PC-9 (cell line): ENCODE measurements at regions not wholly inside any gene's neighbourhood (a gene's known extent, or its start where the extent isn't known, plus 50 kb on each side); places are given as distances from the start of the nearest gene placed in this dataset.

Experiments
- BruUV-seq: library from RNA; stranded (reverse); fragments of 400-500 nt; replicated peaks from 2 replicates; lab custom pipeline; 2021; lab: Mats Ljungman, UMichigan
- CTCF ChIA-PET: fragments of 300-600 bp; sonication (Branson Sonifier 250); formaldehyde crosslinking; loops from one replicate; lab custom pipeline; 2022; ENCODE audit warnings: antibody characterized with exemption; lab: Charles Lee
- POLR2A ChIA-PET: fragments of 300-600 bp; sonication (Branson Sonifier 250); formaldehyde crosslinking; loops from one replicate; lab custom pipeline; 2022; ENCODE audit warnings: antibody characterized with exemption; ENCODE audit not compliant: unreplicated experiment; lab: Charles Lee
- DNase-seq, 2 experiments: peaks; one replicate each; pipeline versions ENCODE4 v3.0.0 to v3.0.0-alpha.2; 2015 to 2022; ENCODE audit warnings: mixed read lengths in 1 of 2
- H2AFZ ChIP-seq: fragments of 200-600 bp; sonication (generic); 2 replicates; pipeline ENCODE4 v1.8.1; 2017; ENCODE audit warnings: antibody characterized with exemption
- H3F3A ChIP-seq: fragments of 200-600 bp; sonication (generic); 2 replicates; pipeline ENCODE4 v1.8.1; 2017; ENCODE audit warnings: antibody characterized with exemption, mild to moderate bottlenecking, low read depth; ENCODE audit not compliant: insufficient read depth
- H3K27ac ChIP-seq: fragments of 200-600 bp; sonication (generic); 2 replicates; pipeline ENCODE4 v1.6.1; 2016; ENCODE audit warnings: mixed run types
- H3K27me3 ChIP-seq: fragments of 200-600 bp; sonication (generic); 2 replicates; pipeline ENCODE4 v1.6.1; 2016; ENCODE audit warnings: low read depth, mixed run types; ENCODE audit not compliant: insufficient read depth
- H3K36me3 ChIP-seq: fragments of 200-600 bp; sonication (generic); 2 replicates; pipeline ENCODE4 v1.6.1; 2016; ENCODE audit warnings: low read depth, mixed run types
- H3K4me1 ChIP-seq: fragments of 200-600 bp; sonication (generic); replicated peaks from 2 replicates; pipeline ENCODE4 v1.6.1; 2016; ENCODE audit warnings: mixed run types; ENCODE audit not compliant: insufficient read depth
- H3K4me2 ChIP-seq: fragments of 200-600 bp; sonication (generic); 2 replicates; pipeline ENCODE4 v1.6.1; 2017; ENCODE audit warnings: mixed run types
- H3K4me3 ChIP-seq: fragments of 200-600 bp; sonication (generic); 2 replicates; pipeline ENCODE4 v1.6.1; 2016; ENCODE audit warnings: mixed run types
- H3K79me2 ChIP-seq: fragments of 200-600 bp; sonication (generic); 2 replicates; pipeline ENCODE4 v1.6.1; 2017; ENCODE audit warnings: low read depth, mixed run types
- H3K9me2 ChIP-seq: fragments of 200-600 bp; sonication (generic); 2 replicates; pipeline ENCODE4 v1.8.1; 2017; ENCODE audit warnings: mild to moderate bottlenecking; ENCODE audit not compliant: insufficient read depth
- H3K9me3 ChIP-seq: fragments of 200-600 bp; sonication (generic); 2 replicates; pipeline ENCODE4 v1.8.1; 2016; ENCODE audit warnings: low read depth; ENCODE audit not compliant: insufficient read depth
- H4K20me1 ChIP-seq: fragments of 200-600 bp; sonication (generic); 2 replicates; pipeline ENCODE4 v1.8.1; 2017; ENCODE audit not compliant: insufficient read depth
- CTCF ChIP-seq: fragments of 200-600 bp; sonication (generic); conservative IDR thresholded peaks from 2 replicates; pipeline ENCODE4 v1.6.1; 2017; ENCODE audit warnings: mixed run types, antibody characterized with exemption, mild to moderate bottlenecking, moderate library complexity
- EZH2 ChIP-seq: fragments of 200-600 bp; sonication (generic); IDR thresholded peaks from 2 replicates; pipeline ENCODE4 v1.8.0; 2017; ENCODE audit warnings: antibody characterized with exemption, low read depth
- intact Hi-C: fragments of 100-400 bp; cut with micrococcal nuclease; formaldehyde crosslinking; loops from one replicate; pipeline ENCODE4 v1.10.0; 2022; ENCODE audit not compliant: unreplicated experiment

- Histone ChIP-seq H3K27me3 (no peaks in the 10 kb centered on the region), H3K36me3 (no peaks in the 10 kb centered on the region), H4K20me1 (no peaks in the 10 kb centered on the region), H3K79me2 (no peaks in the 10 kb centered on the region), H2AFZ (no peak overlapping the region), H3K4me3 (no peak overlapping the region), H3K9me3 (no peaks in the 10 kb centered on the region), H3K4me1 (peaks cover 22% of the 10 kb centered on the region), H3K4me2 (no peak overlapping the region), H3F3A (peaks cover 12% of the 10 kb centered on the region), H3K9me2 (no peaks in the 10 kb centered on the region), H3K27ac (no peak overlapping the region)
- POLR2A ChIA-PET = no interaction called here
- intact Hi-C loops = no loop called here
- BruUV-seq = no TSS peak
- TF ChIP-seq CTCF = no peak
- no peak for TF ChIP-seq EZH2
- DNase-seq = no peak
- CTCF ChIA-PET = no interaction called here
Measured at GRCh38 chr4:41329361-41329760, 72.6 kb downstream of the UCHL1 start.

- TF ChIP-seq CTCF (no peak), EZH2 (no peak)
- no peaks in the 10 kb centered on the region for H3K9me2 ChIP-seq
- no peak overlapping the region for H3K4me2 ChIP-seq
- no peaks in the 10 kb centered on the region for H3K79me2 ChIP-seq
- no peak overlapping the region for H3K4me3 ChIP-seq
- ChIA-PET POLR2A (no interaction called here), CTCF (no interaction called here)
- H3K36me3 ChIP-seq = no peaks in the 10 kb centered on the region
- no peaks in the 10 kb centered on the region for H4K20me1 ChIP-seq
- peaks cover 31% of the 10 kb centered on the region for H3K4me1 ChIP-seq
- peaks cover 19% of the 10 kb centered on the region for H3F3A ChIP-seq
- no peaks in the 10 kb centered on the region for H3K27me3 ChIP-seq
- H3K27ac ChIP-seq = no peak overlapping the region
- DNase-seq = no peak
- no TSS peak for BruUV-seq
- no peaks in the 10 kb centered on the region for H3K9me3 ChIP-seq
- H2AFZ ChIP-seq = no peak overlapping the region
- intact Hi-C loops = no loop called here
Measured at GRCh38 chr4:41331224-41331623, 74.5 kb downstream of the UCHL1 start.

- Histone ChIP-seq H3K79me2 (no peaks in the 10 kb centered on the region), H3K4me3 (no peak overlapping the region), H3F3A (peaks cover 19% of the 10 kb centered on the region), H3K9me2 (no peaks in the 10 kb centered on the region), H3K9me3 (no peaks in the 10 kb centered on the region), H3K4me2 (no peak overlapping the region), H3K4me1 (peaks cover 31% of the 10 kb centered on the region), H2AFZ (no peak overlapping the region), H3K27ac (no peak overlapping the region), H4K20me1 (no peaks in the 10 kb centered on the region), H3K36me3 (no peaks in the 10 kb centered on the region), H3K27me3 (no peaks in the 10 kb centered on the region)
- TF ChIP-seq EZH2 (no peak), CTCF (no peak)
- POLR2A ChIA-PET = no interaction called here
- BruUV-seq = no TSS peak
- no peak for DNase-seq
- CTCF ChIA-PET = no interaction called here
- intact Hi-C loops = no loop called here
Measured at GRCh38 chr4:41332510-41333054, 75.9 kb downstream of the UCHL1 start.
